ENCODE measurements at regions not wholly inside any gene's neighbourhood (a gene's known extent, or its start where the extent isn't known, plus 50 kb on each side); places are given as distances from the start of the nearest gene placed in this dataset.

DNA sequence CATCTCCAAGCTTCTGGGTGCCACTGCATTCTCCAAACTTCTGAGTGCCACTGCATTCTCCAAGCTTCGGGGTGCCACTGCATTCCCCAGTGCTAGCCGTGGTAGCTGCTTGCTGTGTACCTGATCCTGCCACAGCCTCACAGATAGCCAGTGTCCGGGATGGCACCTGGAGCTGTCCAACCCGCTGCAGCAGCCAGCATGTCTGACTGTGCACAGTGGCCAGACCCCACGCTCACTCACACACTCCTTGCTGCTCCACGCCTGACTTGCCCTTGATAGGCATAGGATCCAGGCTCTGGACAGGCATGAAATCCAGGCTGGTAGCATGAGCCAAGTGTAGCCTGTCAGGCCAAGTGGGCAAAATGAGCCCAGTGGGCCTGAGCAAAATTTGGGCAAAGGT lies 465.0 kb downstream of the GUCY1A2 start:
- TF ChIP-seq, protein P1, sequence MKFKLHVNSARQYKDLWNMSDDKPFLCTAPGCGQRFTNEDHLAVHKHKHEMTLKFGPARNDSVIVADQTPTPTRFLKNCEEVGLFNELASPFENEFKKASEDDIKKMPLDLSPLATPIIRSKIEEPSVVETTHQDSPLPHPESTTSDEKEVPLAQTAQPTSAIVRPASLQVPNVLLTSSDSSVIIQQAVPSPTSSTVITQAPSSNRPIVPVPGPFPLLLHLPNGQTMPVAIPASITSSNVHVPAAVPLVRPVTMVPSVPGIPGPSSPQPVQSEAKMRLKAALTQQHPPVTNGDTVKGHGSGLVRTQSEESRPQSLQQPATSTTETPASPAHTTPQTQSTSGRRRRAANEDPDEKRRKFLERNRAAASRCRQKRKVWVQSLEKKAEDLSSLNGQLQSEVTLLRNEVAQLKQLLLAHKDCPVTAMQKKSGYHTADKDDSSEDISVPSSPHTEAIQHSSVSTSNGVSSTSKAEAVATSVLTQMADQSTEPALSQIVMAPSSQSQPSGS (tag by site-specific recombination; IDR thresholded peaks at IDR 0.05; ENCODE audit: low read depth): no peak
- TF ChIP-seq ZNF555 (tag by site-specific recombination; conservative IDR thresholded peaks at IDR 0.05) (no peak), ZNF324 (tag by site-specific recombination; IDR thresholded peaks at IDR 0.05) (no peak), ZNF521 (tag by site-specific recombination; IDR thresholded peaks at IDR 0.05) (no peak), HOXA7 (CRISPR knock-in tag; IDR thresholded peaks at IDR 0.05; ENCODE audit: borderline replicate concordance) (no peak), ZNF132 (tag by site-specific recombination; IDR thresholded peaks at IDR 0.05; ENCODE audit: borderline replicate concordance) (no peak), ZNF76 (tag by site-specific recombination; IDR thresholded peaks at IDR 0.05; ENCODE audit: borderline replicate concordance, low read depth) (no peak), ZNF146 (tag by site-specific recombination; IDR thresholded peaks at IDR 0.05) (no peak), ZNF843 (tag by site-specific recombination; IDR thresholded peaks at IDR 0.05) (no peak)
- TF ChIP-seq, protein P2, sequence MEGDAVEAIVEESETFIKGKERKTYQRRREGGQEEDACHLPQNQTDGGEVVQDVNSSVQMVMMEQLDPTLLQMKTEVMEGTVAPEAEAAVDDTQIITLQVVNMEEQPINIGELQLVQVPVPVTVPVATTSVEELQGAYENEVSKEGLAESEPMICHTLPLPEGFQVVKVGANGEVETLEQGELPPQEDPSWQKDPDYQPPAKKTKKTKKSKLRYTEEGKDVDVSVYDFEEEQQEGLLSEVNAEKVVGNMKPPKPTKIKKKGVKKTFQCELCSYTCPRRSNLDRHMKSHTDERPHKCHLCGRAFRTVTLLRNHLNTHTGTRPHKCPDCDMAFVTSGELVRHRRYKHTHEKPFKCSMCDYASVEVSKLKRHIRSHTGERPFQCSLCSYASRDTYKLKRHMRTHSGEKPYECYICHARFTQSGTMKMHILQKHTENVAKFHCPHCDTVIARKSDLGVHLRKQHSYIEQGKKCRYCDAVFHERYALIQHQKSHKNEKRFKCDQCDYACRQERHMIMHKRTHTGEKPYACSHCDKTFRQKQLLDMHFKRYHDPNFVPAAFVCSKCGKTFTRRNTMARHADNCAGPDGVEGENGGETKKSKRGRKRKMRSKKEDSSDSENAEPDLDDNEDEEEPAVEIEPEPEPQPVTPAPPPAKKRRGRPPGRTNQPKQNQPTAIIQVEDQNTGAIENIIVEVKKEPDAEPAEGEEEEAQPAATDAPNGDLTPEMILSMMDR (tag by site-specific recombination; IDR thresholded peaks at IDR 0.05): no peak
- TF ChIP-seq, protein P3, sequence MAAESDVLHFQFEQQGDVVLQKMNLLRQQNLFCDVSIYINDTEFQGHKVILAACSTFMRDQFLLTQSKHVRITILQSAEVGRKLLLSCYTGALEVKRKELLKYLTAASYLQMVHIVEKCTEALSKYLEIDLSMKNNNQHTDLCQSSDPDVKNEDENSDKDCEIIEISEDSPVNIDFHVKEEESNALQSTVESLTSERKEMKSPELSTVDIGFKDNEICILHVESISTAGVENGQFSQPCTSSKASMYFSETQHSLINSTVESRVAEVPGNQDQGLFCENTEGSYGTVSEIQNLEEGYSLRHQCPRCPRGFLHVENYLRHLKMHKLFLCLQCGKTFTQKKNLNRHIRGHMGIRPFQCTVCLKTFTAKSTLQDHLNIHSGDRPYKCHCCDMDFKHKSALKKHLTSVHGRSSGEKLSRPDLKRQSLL (tag by site-specific recombination; IDR thresholded peaks at IDR 0.05): no peak
- TF ChIP-seq, protein P4, sequence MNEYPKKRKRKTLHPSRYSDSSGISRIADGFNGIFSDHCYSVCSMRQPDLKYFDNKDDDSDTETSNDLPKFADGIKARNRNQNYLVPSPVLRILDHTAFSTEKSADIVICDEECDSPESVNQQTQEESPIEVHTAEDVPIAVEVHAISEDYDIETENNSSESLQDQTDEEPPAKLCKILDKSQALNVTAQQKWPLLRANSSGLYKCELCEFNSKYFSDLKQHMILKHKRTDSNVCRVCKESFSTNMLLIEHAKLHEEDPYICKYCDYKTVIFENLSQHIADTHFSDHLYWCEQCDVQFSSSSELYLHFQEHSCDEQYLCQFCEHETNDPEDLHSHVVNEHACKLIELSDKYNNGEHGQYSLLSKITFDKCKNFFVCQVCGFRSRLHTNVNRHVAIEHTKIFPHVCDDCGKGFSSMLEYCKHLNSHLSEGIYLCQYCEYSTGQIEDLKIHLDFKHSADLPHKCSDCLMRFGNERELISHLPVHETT (tag by site-specific recombination; IDR thresholded peaks at IDR 0.05): no peak
- TF ChIP-seq, protein P5, sequence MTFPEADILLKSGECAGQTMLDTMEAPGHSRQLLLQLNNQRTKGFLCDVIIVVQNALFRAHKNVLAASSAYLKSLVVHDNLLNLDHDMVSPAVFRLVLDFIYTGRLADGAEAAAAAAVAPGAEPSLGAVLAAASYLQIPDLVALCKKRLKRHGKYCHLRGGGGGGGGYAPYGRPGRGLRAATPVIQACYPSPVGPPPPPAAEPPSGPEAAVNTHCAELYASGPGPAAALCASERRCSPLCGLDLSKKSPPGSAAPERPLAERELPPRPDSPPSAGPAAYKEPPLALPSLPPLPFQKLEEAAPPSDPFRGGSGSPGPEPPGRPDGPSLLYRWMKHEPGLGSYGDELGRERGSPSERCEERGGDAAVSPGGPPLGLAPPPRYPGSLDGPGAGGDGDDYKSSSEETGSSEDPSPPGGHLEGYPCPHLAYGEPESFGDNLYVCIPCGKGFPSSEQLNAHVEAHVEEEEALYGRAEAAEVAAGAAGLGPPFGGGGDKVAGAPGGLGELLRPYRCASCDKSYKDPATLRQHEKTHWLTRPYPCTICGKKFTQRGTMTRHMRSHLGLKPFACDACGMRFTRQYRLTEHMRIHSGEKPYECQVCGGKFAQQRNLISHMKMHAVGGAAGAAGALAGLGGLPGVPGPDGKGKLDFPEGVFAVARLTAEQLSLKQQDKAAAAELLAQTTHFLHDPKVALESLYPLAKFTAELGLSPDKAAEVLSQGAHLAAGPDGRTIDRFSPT (tag by site-specific recombination; IDR thresholded peaks at IDR 0.05): no peak

Data from HEK293 (cell line).